ENCODE measurements at regions not wholly inside any gene's neighbourhood (a gene's known extent, or its start where the extent isn't known, plus 50 kb on each side); places are given as distances from the start of the nearest gene placed in this dataset.
"Not testable (repeated sequence)": the region's sequence is repeated elsewhere in the genome, so short reads cannot be mapped to it uniquely, and the experiment has no call there.

DNA sequence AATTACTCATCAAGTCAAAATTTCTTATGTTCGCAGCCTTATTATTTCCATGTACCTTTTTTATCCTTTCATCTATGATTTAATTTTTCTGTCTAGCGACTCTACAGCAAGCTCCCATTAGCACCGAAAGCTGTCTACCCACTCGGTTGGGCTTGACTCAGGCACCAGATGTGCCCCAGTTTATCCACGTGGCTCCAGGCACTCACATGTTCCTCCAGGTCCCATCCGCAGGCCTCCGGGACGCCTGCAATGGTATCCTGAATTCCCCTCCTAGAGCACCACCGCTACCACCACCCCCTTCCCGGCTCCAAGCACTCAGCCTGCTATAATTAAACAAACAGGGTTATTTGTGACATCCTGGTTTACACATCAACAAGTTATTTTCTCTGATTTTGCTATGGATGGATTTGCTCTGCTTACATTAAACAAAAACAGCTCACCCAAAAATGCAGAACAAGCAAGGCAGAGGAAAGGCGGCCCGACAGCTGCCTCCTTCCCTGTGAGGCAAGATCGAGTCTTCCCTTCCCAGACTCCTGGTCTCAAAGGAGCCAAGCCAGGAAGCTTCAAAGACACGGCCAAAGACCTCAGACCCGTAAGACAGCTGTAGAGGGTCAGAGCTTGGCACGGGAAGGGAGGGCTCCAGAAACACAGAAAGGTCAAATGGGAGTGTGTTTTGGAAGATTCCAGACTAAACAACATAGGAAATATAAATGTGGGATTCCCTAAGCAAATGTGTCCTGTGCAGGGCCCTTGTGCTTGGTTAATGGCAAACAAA, 253.8 kb downstream of the TTC8 start:
- no peak for DNase-seq

DNA sequence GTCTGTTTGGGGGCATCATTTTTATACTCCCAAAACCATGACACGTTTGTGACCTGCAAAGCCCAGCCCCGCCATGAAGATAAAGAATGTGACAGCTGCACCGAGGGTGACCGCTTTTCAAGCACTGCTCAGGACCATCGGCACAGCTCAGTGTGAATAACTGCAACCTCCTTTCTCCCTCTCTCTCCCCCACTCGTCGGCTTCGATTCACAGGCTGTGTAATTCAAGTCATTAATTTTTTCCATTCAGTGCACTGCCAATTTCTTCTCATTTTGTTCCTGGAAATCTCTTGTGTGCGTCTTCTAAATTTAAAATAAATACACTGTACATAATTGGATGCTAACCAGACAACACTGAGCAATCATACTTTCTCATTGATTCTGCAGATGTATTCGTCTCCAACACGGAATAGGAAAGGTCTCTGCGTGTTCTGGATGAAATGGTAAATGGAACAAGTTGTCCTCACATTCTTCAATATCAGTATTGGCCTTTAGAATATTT, 260.8 kb downstream of the TTC8 start:
- DNase-seq, result no peak

DNA sequence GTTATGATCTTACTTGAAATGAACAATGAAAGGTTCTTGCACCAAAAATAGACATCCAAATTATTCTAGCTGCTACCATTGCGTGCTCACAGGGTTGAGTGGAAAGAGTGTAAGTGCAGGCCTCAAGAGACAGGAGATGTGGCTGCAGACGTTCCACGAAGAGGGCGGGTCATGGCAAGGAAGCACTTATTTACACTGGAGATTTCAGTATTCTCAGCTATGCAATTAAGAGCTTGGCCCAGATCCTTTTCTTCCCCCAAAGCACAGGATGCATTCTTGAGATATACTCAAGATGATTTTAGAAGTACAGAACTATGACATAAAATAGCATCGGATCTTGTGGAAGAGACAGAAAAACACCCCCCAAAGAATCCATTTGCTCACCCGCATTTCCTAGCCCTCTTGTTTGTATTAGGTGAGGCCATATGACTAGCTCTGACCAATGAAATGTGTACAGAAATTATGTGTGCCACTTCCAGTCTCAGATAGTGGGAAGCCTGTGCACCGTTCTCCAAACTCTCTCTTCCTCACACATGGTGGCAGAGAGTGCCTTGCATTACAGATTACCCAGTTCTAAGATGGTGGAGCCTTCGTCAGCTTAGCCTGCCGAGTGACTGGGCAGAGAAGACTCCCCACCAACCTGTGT, 261.4 kb downstream of the TTC8 start:
- no peak for DNase-seq

DNA sequence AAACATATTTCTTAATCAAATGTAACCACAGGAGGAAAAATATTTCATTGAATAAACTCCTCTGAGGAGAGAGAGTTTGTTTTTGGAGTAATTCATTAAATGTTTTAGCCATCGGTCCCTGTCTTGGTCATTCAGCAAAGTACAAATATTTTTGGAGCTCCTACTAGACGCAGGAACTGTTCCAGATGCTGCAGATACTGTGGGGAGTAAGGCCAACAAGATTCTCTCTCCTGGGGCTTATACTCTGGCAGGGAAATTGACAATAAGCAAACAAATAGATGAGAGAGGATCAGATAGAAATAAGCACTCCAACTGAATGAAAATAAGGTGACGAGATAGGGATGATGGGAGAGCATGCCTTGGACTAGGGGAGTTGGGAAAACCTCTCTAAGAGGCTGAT, 264.1 kb downstream of the TTC8 start:
- no peak for DNase-seq

DNA sequence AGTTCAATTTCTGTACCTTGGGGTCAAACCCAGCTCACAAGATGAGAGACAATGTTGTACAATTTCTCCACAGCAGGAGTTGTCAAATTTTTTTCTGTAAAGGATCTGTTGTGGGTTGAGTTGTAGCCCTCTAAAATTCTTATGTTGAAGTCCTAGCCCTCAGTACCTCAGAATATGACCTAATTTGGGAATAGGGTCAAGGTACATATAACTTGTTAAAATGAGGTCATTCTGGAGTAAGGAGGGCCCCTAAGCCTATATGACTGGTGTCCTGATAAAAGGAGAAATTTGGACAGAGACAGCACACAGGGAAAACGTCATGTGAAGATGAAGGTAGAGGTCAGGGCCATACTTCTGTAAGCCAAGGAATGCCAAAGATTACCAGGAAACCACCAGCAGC, 264.9 kb downstream of the TTC8 start:
- DNase-seq, result no peak

DNA sequence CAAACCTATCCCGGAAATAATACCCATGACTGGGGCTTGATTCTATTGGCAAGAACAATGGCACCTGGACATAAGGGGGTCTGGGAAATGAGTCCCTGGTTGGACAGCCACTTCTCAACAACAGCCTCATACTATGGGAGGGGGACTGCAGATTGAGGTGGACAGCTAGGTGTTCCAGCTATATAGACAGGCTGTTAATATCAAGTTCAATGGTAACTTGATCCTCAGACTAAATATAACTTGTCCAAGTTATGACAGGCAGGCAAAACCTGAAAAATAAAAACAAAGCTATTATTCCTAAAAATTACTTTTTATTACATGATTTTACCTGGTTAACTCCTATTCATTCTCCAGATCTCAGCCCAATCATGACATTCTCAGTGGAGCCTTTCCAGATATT, 267.3 kb downstream of the TTC8 start:
- no peak for DNase-seq

DNA sequence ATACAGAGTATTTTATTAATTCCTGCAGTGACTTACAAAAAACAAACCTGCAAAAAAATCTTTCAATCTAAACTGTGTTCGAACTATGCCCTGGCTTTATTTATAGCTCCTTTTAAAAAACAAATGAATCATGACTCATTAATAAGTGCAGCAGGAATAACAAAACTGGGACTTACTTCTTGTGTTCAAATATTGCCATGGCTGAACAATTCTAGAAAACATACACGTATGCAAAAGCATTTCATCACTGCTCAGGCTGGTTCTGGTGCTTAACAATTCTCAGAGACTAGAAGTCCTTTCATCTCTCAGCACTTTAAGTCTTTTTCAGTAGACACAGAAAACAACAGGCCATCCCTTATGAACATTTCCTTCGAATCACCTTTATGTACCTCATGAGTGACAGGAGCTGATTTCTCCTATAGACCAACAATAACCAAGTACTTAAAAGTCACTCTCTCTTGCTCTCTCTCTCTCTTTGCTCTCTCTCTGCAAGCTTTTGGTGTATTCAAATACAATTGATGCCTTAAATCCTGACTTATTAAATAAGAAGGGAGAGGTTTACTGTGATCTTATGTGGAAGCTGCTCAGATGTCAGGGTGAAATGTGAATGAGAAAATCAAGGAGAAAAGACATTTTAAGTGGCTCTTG, 268.8 kb downstream of the TTC8 start:
- no peak for DNase-seq

DNA sequence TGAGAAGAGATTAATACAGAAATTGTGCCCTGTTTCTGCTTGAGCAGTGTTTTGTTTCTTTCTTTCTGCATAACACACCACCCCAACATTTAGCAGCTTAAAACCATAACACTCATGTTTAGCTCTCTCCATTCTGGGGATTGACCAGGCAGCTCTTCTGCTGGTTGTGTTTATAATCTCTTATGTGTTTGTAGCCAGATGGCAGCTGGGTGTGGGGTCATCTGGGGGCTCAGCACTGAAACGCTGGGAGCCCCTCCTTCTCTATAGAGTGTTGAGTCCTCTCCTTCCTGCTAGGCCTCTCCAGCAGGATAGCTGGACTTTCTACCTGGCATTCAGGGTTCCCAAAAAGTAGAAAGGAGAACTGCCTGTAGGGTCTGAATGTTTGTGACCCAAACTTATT, 270.6 kb downstream of the TTC8 start:
- DNase-seq, result no peak

DNA sequence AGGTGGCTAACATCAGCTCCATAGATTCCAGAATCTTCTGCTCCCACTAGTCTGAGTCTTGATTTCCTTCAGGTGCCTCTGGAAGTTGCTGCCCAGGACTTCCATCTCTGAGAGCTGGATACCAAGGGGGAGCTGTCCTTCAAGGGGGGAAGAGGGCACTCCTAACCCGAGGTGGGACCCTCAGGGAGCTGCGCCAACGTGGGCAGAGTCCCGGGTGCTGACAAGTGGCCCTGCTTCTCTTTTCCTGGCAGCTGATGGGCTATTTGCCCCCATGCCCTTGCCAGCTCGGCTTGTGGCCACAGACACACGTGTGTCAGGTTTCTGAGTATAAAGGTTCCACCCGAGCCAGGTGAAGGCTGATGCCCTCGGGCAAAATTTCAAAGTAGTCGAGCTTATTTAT, 272.5 kb downstream of the TTC8 start:
- DNase-seq, result no peak

DNA sequence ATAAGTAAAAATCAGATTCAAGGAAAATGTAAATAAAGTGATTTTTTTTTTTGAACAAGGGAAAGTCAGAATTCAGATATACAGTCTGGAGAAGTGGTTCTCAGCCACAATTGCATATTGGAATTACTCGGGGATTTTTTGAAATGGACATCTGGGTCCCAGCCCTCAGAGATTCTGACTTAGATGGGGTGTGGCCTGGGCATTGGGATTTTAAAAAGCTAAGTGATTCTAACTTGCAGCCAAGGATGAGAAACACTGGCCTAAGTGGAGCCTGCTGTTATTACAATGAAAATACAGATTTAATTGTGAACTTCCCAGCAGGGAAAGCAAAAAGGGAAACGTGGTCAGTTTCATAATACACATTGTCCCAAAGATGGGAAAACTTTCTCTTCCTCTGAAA, 273.8 kb downstream of the TTC8 start:
- DNase-seq, result no peak

DNA sequence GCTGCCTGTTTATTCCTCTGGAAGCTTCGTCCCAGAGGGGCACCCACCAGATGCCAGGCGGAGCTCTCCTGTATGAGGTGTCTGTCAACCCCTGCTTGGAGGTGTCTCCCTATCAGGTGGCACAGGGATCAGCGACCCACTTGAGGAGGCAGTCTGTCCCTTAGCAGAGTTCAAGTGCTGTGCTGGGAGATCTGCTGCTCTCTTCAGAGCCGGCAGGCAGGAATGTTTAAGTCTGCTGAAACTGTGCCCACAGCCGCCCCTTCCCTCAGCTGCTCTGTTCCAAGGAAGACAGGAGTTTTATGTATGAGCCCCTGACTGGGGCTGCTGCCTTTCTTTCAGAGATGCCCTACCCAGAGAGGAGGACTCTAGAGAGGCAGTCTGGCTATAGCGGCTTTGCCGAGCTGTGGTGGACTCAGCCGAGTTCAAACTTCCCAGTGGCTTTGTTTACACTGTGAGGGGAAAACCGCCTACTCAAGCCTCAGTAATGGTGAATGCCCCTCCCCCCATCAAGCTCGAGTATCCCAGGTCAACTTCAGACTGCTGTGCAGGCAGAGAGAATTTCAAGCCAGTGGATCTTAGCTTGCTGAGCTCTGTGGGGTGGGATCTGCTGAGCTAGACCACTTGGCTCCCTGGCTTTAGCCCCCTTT, 279.8 kb downstream of the TTC8 start:
- DNase-seq, result not testable (repeated sequence)

DNA sequence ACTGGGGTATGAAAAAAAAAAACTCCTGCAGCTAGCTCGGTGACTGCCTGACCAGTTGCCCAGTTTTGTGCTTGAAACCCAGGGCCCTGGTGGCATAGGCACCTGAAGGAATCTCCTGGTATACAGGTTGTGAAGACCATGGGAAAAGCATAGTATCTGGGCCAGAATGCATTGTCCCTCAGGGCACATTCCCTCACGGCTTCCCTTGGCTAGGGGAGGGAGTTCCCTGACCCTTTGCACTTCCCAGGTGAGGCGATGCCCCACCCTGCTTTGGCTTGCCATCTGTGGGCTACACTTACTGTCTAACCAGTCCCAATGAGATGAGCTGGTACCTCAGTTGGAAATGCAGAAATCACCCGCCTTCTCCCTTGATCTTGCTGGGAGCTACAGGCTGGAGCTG, 280.4 kb downstream of the TTC8 start:
- DNase-seq, result not testable (repeated sequence)

Measured in CD4-positive, alpha-beta T cell treated with Interleukin-6 for 4 hours (primary cell).